ENCODE measurements at regions not wholly inside any gene's neighbourhood (a gene's known extent, or its start where the extent isn't known, plus 50 kb on each side); places are given as distances from the start of the nearest gene placed in this dataset.

DNA sequence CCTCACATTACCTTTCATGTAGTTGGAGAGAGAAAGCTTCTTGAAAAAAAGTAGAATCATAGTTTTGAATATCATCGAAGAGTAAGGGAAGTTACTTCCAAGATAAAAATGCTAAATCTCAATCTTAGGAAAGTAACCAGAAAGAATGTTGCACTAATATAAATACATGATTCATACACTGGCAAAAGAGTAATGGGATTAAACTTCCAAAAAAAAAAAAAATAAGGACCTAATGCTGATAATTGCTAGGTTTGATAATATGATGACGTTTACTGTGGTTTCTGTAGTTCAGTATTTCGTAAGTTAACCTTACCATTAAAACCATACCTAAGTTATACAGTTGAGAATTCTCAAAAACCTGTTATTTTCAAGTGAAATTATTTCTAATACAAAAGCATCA, 573.8 kb upstream of the CDH9 start:
- Mint-ChIP-seq H3K4me3 (no peak overlapping the region), H3K9me3 (peaks cover 7% of the 10 kb centered on the region), H3K27ac (no peak overlapping the region), H3K4me1 (ENCODE audit: low read depth) (no peaks in the 10 kb centered on the region), H3K36me3 (ENCODE audit: low read depth) (no peaks in the 10 kb centered on the region), H3K27me3 (ENCODE audit: insufficient read depth) (no peaks in the 10 kb centered on the region; the same call in 1 of the 2 replicates)
- no peak for DNase-seq
- no peak for TF ChIP-seq CTCF (IDR thresholded peaks at IDR 0.05)

DNA sequence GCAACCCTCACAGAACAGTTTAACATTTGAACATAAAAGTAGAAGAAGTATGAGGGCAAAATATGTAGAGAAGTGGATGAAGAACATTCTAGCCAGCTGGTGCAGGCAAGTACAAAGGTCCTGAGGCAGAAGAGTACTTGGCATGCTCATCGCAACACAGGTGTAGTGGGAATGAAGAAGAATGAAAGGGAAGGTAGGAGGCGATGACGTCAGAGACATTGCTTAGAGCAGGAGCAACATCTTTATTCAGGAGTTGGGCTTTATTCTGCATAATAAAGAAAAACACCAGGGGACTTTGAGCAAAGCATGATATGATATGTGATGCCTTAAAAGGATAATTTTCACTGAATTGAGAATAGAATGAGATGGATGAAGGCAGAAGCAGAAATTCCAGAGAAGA, 570.6 kb upstream of the CDH9 start:
- Mint-ChIP-seq H3K36me3 (ENCODE audit: low read depth) (no peaks in the 10 kb centered on the region), H3K27me3 (ENCODE audit: insufficient read depth) (no peaks in the 10 kb centered on the region), H3K27ac (no peak overlapping the region), H3K9me3 (peaks cover 7% of the 10 kb centered on the region; the same call in 1 of the 2 replicates), H3K4me3 (no peak overlapping the region), H3K4me1 (ENCODE audit: low read depth) (no peaks in the 10 kb centered on the region)
- no peak for DNase-seq
- TF ChIP-seq CTCF (IDR thresholded peaks at IDR 0.05): no peak

- H3K4me1 Mint-ChIP-seq (ENCODE audit: low read depth): no peaks in the 10 kb centered on the region
- no peak for TF ChIP-seq CTCF (IDR thresholded peaks at IDR 0.05)
- no peak overlapping the region for H3K27ac Mint-ChIP-seq
- H3K9me3 Mint-ChIP-seq: no peaks in the 10 kb centered on the region; the same call in 1 of the 2 replicates
- H3K27me3 Mint-ChIP-seq (ENCODE audit: insufficient read depth): peaks cover 5% of the 10 kb centered on the region; the same call in 1 of the 2 replicates
- no peaks in the 10 kb centered on the region for H3K36me3 Mint-ChIP-seq (ENCODE audit: low read depth)
- no peak for DNase-seq
- no peak overlapping the region for H3K4me3 Mint-ChIP-seq
These were observed 560.2 kb upstream of the CDH9 start for GRCh38 chr5:27598576-27598975.

DNA sequence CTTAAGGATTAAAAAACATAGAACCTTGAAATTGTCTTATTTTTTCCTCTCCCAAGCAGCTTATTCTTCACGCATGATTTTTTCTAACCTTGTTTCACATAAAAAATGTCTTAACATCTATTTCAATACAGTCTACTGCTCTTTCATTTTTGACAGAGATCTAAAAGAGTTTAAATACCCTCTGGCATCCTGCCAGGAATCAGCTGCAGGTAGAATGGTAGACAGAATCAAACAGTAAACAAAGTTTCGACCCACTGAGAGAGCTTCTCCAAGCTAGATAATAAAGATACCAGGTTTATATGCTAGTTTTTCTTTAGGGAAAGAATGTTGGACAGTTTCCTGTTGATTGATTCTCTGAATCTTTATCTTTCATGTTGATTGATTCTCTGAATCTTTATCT, 555.8 kb upstream of the CDH9 start:
- Mint-ChIP-seq H3K27ac (no peak overlapping the region), H3K4me3 (no peak overlapping the region), H3K9me3 (no peaks in the 10 kb centered on the region; the same call in 1 of the 2 replicates), H3K27me3 (ENCODE audit: insufficient read depth) (peaks cover 7% of the 10 kb centered on the region), H3K36me3 (ENCODE audit: low read depth) (no peaks in the 10 kb centered on the region), H3K4me1 (ENCODE audit: low read depth) (no peaks in the 10 kb centered on the region)
- no peak for DNase-seq
- no peak for TF ChIP-seq CTCF (IDR thresholded peaks at IDR 0.05)

GRCh38 chr5:27592231-27592630, 553.8 kb upstream of the CDH9 start:
- Mint-ChIP-seq H3K4me1 (ENCODE audit: low read depth) (no peaks in the 10 kb centered on the region), H3K36me3 (ENCODE audit: low read depth) (no peaks in the 10 kb centered on the region), H3K9me3 (peaks cover 4% of the 10 kb centered on the region), H3K4me3 (no peak overlapping the region), H3K27ac (no peak overlapping the region), H3K27me3 (ENCODE audit: insufficient read depth) (peaks cover 7% of the 10 kb centered on the region)
- no peak for TF ChIP-seq CTCF (IDR thresholded peaks at IDR 0.05)
- DNase-seq: no peak

GRCh38 chr5:27590503-27590902, 552.1 kb upstream of the CDH9 start:
- DNase-seq: no peak
- peaks cover 7% of the 10 kb centered on the region; the same call in 1 of the 2 replicates for H3K9me3 Mint-ChIP-seq
- no peaks in the 10 kb centered on the region for H3K36me3 Mint-ChIP-seq (ENCODE audit: low read depth)
- no peak overlapping the region for H3K27ac Mint-ChIP-seq
- peaks cover 7% of the 10 kb centered on the region for H3K27me3 Mint-ChIP-seq (ENCODE audit: insufficient read depth)
- no peaks in the 10 kb centered on the region for H3K4me1 Mint-ChIP-seq (ENCODE audit: low read depth)
- TF ChIP-seq CTCF (IDR thresholded peaks at IDR 0.05): no peak
- H3K4me3 Mint-ChIP-seq: no peak overlapping the region
